ENCODE measurements at regions not wholly inside any gene's neighbourhood (a gene's known extent, or its start where the extent isn't known, plus 50 kb on each side); places are given as distances from the start of the nearest gene placed in this dataset.

GRCh38 chr1:186620566-186621350 lies 59.5 kb downstream of the PTGS2 start:
- no peaks in the 10 kb centered on the region for H3K9me3 ChIP-seq
- H3K36me3 ChIP-seq, result no peaks in the 10 kb centered on the region
- H3K27ac ChIP-seq, result no peak overlapping the region
- no peak overlapping the region for H3K4me3 ChIP-seq
- no peaks in the 10 kb centered on the region for H3K4me1 ChIP-seq
- TF ChIP-seq POLR2A (IDR thresholded peaks at IDR 0.05), result no peak
- TF ChIP-seq CTCF (IDR thresholded peaks at IDR 0.05), result no peak
- no peak for DNase-seq
- intact Hi-C loops (cut with DNase I; ENCODE audit: low total_unique reads), result no loop called here
- H3K27me3 ChIP-seq, result no peaks in the 10 kb centered on the region

- Histone ChIP-seq H3K4me1 (no peaks in the 10 kb centered on the region), H3K36me3 (no peaks in the 10 kb centered on the region), H3K27ac (no peak overlapping the region), H3K4me3 (no peak overlapping the region), H3K27me3 (no peaks in the 10 kb centered on the region), H3K9me3 (no peaks in the 10 kb centered on the region)
- DNase-seq, result peak; percentile 16 to 27
- intact Hi-C loops (cut with DNase I; ENCODE audit: low total_unique reads), result no loop called here
- TF ChIP-seq CTCF (IDR thresholded peaks at IDR 0.05), result no peak
- no peak for TF ChIP-seq POLR2A (IDR thresholded peaks at IDR 0.05)
Observed at GRCh38 chr1:186618401-186619170, 61.6 kb downstream of the PTGS2 start.

- intact Hi-C loops (cut with DNase I; ENCODE audit: low total_unique reads), result no loop called here
- no peaks in the 10 kb centered on the region for H3K9me3 ChIP-seq
- H3K27ac ChIP-seq, result no peak overlapping the region
- H3K36me3 ChIP-seq, result no peaks in the 10 kb centered on the region
- H3K27me3 ChIP-seq, result no peaks in the 10 kb centered on the region
- TF ChIP-seq CTCF (IDR thresholded peaks at IDR 0.05) (no peak), POLR2A (IDR thresholded peaks at IDR 0.05) (no peak)
- no peaks in the 10 kb centered on the region for H3K4me1 ChIP-seq
- no peak for DNase-seq
- H3K4me3 ChIP-seq, result no peak overlapping the region
Observed at GRCh38 chr1:186617926-186618325, 62.3 kb downstream of the PTGS2 start.

- no peaks in the 10 kb centered on the region for H3K36me3 ChIP-seq
- no peaks in the 10 kb centered on the region for H3K9me3 ChIP-seq
- no peak overlapping the region for H3K27ac ChIP-seq
- no peak overlapping the region for H3K4me3 ChIP-seq
- TF ChIP-seq CTCF (IDR thresholded peaks at IDR 0.05) (no peak), POLR2A (IDR thresholded peaks at IDR 0.05) (no peak)
- no peaks in the 10 kb centered on the region for H3K4me1 ChIP-seq
- DNase-seq, result no peak
- intact Hi-C loops (cut with DNase I; ENCODE audit: low total_unique reads), result no loop called here
- H3K27me3 ChIP-seq, result no peaks in the 10 kb centered on the region
Observed at GRCh38 chr1:186616511-186616910, 63.7 kb downstream of the PTGS2 start.

GRCh38 chr1:186615332-186615731 lies 64.9 kb downstream of the PTGS2 start:
- no peaks in the 10 kb centered on the region for H3K27me3 ChIP-seq
- H3K4me3 ChIP-seq, result no peak overlapping the region
- TF ChIP-seq CTCF (IDR thresholded peaks at IDR 0.05), result no peak
- TF ChIP-seq POLR2A (IDR thresholded peaks at IDR 0.05), result no peak
- no peak overlapping the region for H3K27ac ChIP-seq
- no peaks in the 10 kb centered on the region for H3K9me3 ChIP-seq
- H3K36me3 ChIP-seq, result no peaks in the 10 kb centered on the region
- DNase-seq, result no peak
- intact Hi-C loops (cut with DNase I; ENCODE audit: low total_unique reads), result no loop called here
- no peaks in the 10 kb centered on the region for H3K4me1 ChIP-seq

All from uterus (tissue), 3 donors.